CD4-positive, alpha-beta T cell (primary cell): ENCODE measurements at regions not wholly inside any gene's neighbourhood (a gene's known extent, or its start where the extent isn't known, plus 50 kb on each side); places are given as distances from the start of the nearest gene placed in this dataset.

Experiments
- ATAC-seq: fragments of 200-7000 bp; cut with Tn5 transposase; one replicate; pipeline ENCODE4 v1.10.0; 2022; ENCODE audit warnings: mild to moderate bottlenecking; ENCODE audit not compliant: poor library complexity
- CTCF ChIA-PET: fragments of 350-600 bp; sonication (Branson Sonifier 250); formaldehyde crosslinking; loops from one replicate; lab custom pipeline; 2021; ENCODE audit warnings: antibody characterized with exemption, inconsistent platforms; lab: Charles Lee
- POLR2A ChIA-PET: fragments of 350-600 bp; sonication (Branson Sonifier 250); formaldehyde crosslinking; loops from one replicate; lab custom pipeline; 2021; ENCODE audit warnings: antibody characterized with exemption, inconsistent platforms; lab: Charles Lee
- DNase-seq, 14 experiments: peaks; one replicate each; pipeline ENCODE4 v3.0.0-alpha.2; 2013 to 2020; ENCODE audit warnings: mixed read lengths in 2 of 14
- H3K27ac ChIP-seq, 2 donors: one replicate each; pipeline versions ENCODE4 v1.5.1 to v1.7.0; 2013; ENCODE audit warnings: low read length in 2 of 2, low read depth in 1 of 2, mild to moderate bottlenecking in 1 of 2
- H3K27me3 ChIP-seq, 2 experiments: 1 replicate in 1 of 2; 2 replicates in 1 of 2; pipeline versions ENCODE4 v1.6.1 to v1.7.0; 2013; ENCODE audit warnings: low read length in 2 of 2, control low read depth in 1 of 2, mild to moderate bottlenecking in 1 of 2, moderate library complexity in 1 of 2; ENCODE audit not compliant: insufficient read depth in 2 of 2, control insufficient read depth in 1 of 2
- H3K36me3 ChIP-seq: one replicate; pipeline ENCODE4 v1.6.1; 2013; ENCODE audit warnings: low read length, control low read depth; ENCODE audit not compliant: insufficient read depth
- H3K4me1 ChIP-seq: one replicate; pipeline ENCODE4 v1.6.1; 2013; ENCODE audit warnings: low read length, control low read depth; ENCODE audit not compliant: insufficient read depth
- H3K4me3 ChIP-seq: one replicate; pipeline ENCODE4 v1.5.1; 2013; ENCODE audit warnings: mild to moderate bottlenecking, low read length, moderate library complexity
- H3K9me3 ChIP-seq, 2 experiments: 1 replicate in 1 of 2; 2 replicates in 1 of 2; pipeline versions ENCODE4 v1.6.1 to v1.7.0; 2013; ENCODE audit warnings: low read length in 2 of 2, mild to moderate bottlenecking in 2 of 2, control low read depth in 1 of 2, moderate library complexity in 1 of 2; ENCODE audit not compliant: control insufficient read depth in 1 of 2, insufficient read depth in 1 of 2
- H3K27ac Mint-ChIP-seq: one replicate; pipeline ENCODE4 v1.8.0; 2020; ENCODE audit warnings: mixed read lengths
- H3K27me3 Mint-ChIP-seq: one replicate; pipeline ENCODE4 v1.8.0; 2021; ENCODE audit warnings: mixed read lengths
- H3K36me3 Mint-ChIP-seq: one replicate; pipeline ENCODE4 v1.8.0; 2021; ENCODE audit warnings: low read depth, mixed read lengths
- H3K4me1 Mint-ChIP-seq: one replicate; pipeline ENCODE4 v1.8.0; 2021; ENCODE audit warnings: low read depth, mixed read lengths
- H3K4me3 Mint-ChIP-seq: one replicate; pipeline ENCODE4 v1.8.0; 2020; ENCODE audit warnings: mild to moderate bottlenecking, mixed read lengths
- H3K9me3 Mint-ChIP-seq: one replicate; pipeline ENCODE4 v1.8.0; 2020; ENCODE audit warnings: mixed read lengths
- CTCF ChIP-seq: fragments of 200-600 bp; IDR thresholded peaks from one replicate; pipeline ENCODE4 v1.8.0; 2022; ENCODE audit warnings: antibody characterized with exemption, mild to moderate bottlenecking
- intact Hi-C, 2 experiments: fragments of 100-400 bp; cut with DNase I in 1 of 2; cut with micrococcal nuclease in 1 of 2; formaldehyde crosslinking; loops; one replicate each; pipeline versions ENCODE4 v1.15.1 to v1.9.0; 2023 to 2025; cut with DNase I, micrococcal nuclease

- no peak for DNase-seq
- H3K4me3 Mint-ChIP-seq = no peak overlapping the region
- no peaks in the 10 kb centered on the region for H3K9me3 ChIP-seq
- H3K27me3 Mint-ChIP-seq = peaks cover 3% of the 10 kb centered on the region
- no peaks in the 10 kb centered on the region for H3K4me1 ChIP-seq
- no peak overlapping the region for H3K27ac Mint-ChIP-seq
- no peaks in the 10 kb centered on the region for H3K27me3 ChIP-seq
- POLR2A ChIA-PET = no interaction called here
- H3K36me3 ChIP-seq = no peaks in the 10 kb centered on the region
- CTCF ChIA-PET = no interaction called here
- H3K9me3 Mint-ChIP-seq = no peaks in the 10 kb centered on the region
- intact Hi-C loops = no loop called here
- H3K4me3 ChIP-seq = no peak overlapping the region
- no peak for ATAC-seq
- H3K4me1 Mint-ChIP-seq = no peaks in the 10 kb centered on the region
- H3K36me3 Mint-ChIP-seq = no peaks in the 10 kb centered on the region
- TF ChIP-seq CTCF = no peak
- no peak overlapping the region for H3K27ac ChIP-seq
These were observed 428.4 kb upstream of the KLF6 start for GRCh38 chr10:4213441-4213840.

GRCh38 chr10:4212111-4212630 is 427.2 kb upstream of the KLF6 start:
- Histone ChIP-seq H3K27me3 (no peaks in the 10 kb centered on the region), H3K9me3 (no peaks in the 10 kb centered on the region), H3K4me1 (no peaks in the 10 kb centered on the region), H3K27ac (no peak overlapping the region), H3K36me3 (no peaks in the 10 kb centered on the region), H3K4me3 (no peak overlapping the region)
- CTCF ChIA-PET = no interaction called here
- Mint-ChIP-seq H3K4me1 (no peaks in the 10 kb centered on the region), H3K27ac (no peak overlapping the region), H3K27me3 (peaks cover 3% of the 10 kb centered on the region), H3K36me3 (no peaks in the 10 kb centered on the region), H3K9me3 (no peaks in the 10 kb centered on the region), H3K4me3 (no peak overlapping the region)
- POLR2A ChIA-PET = no interaction called here
- DNase-seq (no peak), ATAC-seq (no peak)
- intact Hi-C loops = no loop called here
- no peak for TF ChIP-seq CTCF

GRCh38 chr10:4208499-4208898 is 423.5 kb upstream of the KLF6 start:
- intact Hi-C loops = no loop called here
- Mint-ChIP-seq H3K27ac (no peak overlapping the region), H3K27me3 (no peaks in the 10 kb centered on the region), H3K36me3 (no peaks in the 10 kb centered on the region), H3K4me1 (no peaks in the 10 kb centered on the region), H3K9me3 (no peaks in the 10 kb centered on the region), H3K4me3 (no peak overlapping the region)
- DNase-seq = no peak
- CTCF ChIA-PET = no interaction called here
- no peak overlapping the region for H3K4me3 ChIP-seq
- H3K9me3 ChIP-seq = no peaks in the 10 kb centered on the region
- H3K27me3 ChIP-seq = no peaks in the 10 kb centered on the region
- TF ChIP-seq CTCF = no peak
- H3K36me3 ChIP-seq = no peaks in the 10 kb centered on the region
- POLR2A ChIA-PET = interaction anchor here (0.7 kb wide), 1 partner anchor 49 kb away, joined by 3 read pairs; no protein-coding TSS in a partner anchor
- H3K4me1 ChIP-seq = no peaks in the 10 kb centered on the region
- H3K27ac ChIP-seq = no peak overlapping the region
- no peak for ATAC-seq
